AG04450 (cell line): ENCODE measurements at regions not wholly inside any gene's neighbourhood (a gene's known extent, or its start where the extent isn't known, plus 50 kb on each side); places are given as distances from the start of the nearest gene placed in this dataset.
"Not testable (repeated sequence)": the region's sequence is repeated elsewhere in the genome, so short reads cannot be mapped to it uniquely, and the experiment has no call there.

Experiments
- CTCF ChIA-PET: fragments of 300-600, 350-600 bp; formaldehyde crosslinking; extraction: SDS; loops from one replicate; lab custom pipeline; 2022; ENCODE audit warnings: antibody characterized with exemption, inconsistent platforms; lab: Charles Lee
- POLR2A ChIA-PET: fragments of 350-600 bp; formaldehyde crosslinking; extraction: SDS; loops from one replicate; lab custom pipeline; 2021; ENCODE audit warnings: antibody characterized with exemption, inconsistent platforms; lab: Yijun Ruan, JAX
- DNase-seq: peaks from one replicate; pipeline ENCODE4 v3.0.0-alpha.2; 2011; ENCODE audit warnings: low read depth, low spot score
- H3K27ac ChIP-seq: one replicate; pipeline ENCODE4 v1.5.1; 2012; ENCODE audit warnings: low read depth, low read length, control low read depth
- H3K27me3 ChIP-seq: one replicate; pipeline ENCODE4 v1.6.0; 2012; ENCODE audit warnings: low read length; ENCODE audit not compliant: control insufficient read depth, insufficient read depth
- H3K4me3 ChIP-seq: 2 replicates; pipeline ENCODE4 v1.5.1; 2011; ENCODE audit warnings: mild to moderate bottlenecking, low read depth, low read length, control low read depth
- H3K9me3 ChIP-seq: 2 replicates; pipeline ENCODE4 v1.5.1; 2012; ENCODE audit warnings: low read length; ENCODE audit not compliant: control insufficient read depth, insufficient read depth
- CTCF ChIP-seq: IDR thresholded peaks from 2 replicates; pipeline ENCODE4 v1.5.1; 2011; ENCODE audit warnings: low read depth, low read length, control low read depth, inconsistent platforms

GRCh38 chr6:82553863-82554531, 190.4 kb downstream of the TPBG start:
- ChIA-PET POLR2A (no interaction called here), CTCF (no interaction called here)
- no peaks in the 10 kb centered on the region for H3K9me3 ChIP-seq
- no peak for DNase-seq
- no peak overlapping the region for H3K27ac ChIP-seq
- H3K27me3 ChIP-seq, result no peaks in the 10 kb centered on the region
- no peak overlapping the region for H3K4me3 ChIP-seq
- no peak for TF ChIP-seq CTCF

GRCh38 chr6:82554666-82555065, 191.0 kb downstream of the TPBG start:
- no peak overlapping the region for H3K4me3 ChIP-seq
- CTCF ChIA-PET, result no interaction called here
- DNase-seq, result no peak
- H3K9me3 ChIP-seq, result no peaks in the 10 kb centered on the region
- no peaks in the 10 kb centered on the region for H3K27me3 ChIP-seq
- TF ChIP-seq CTCF, result no peak
- H3K27ac ChIP-seq, result no peak overlapping the region
- POLR2A ChIA-PET, result no interaction called here

GRCh38 chr6:82555801-82556200, 192.2 kb downstream of the TPBG start:
- no peak overlapping the region for H3K4me3 ChIP-seq
- CTCF ChIA-PET, result no interaction called here
- H3K9me3 ChIP-seq, result no peaks in the 10 kb centered on the region
- POLR2A ChIA-PET, result no interaction called here
- DNase-seq, result no peak
- no peaks in the 10 kb centered on the region for H3K27me3 ChIP-seq
- no peak for TF ChIP-seq CTCF
- no peak overlapping the region for H3K27ac ChIP-seq

GRCh38 chr6:82558531-82558930, 194.9 kb downstream of the TPBG start:
- CTCF ChIA-PET, H3K4me3 ChIP-seq, H3K27me3 ChIP-seq, H3K9me3 ChIP-seq, POLR2A ChIA-PET, DNase-seq, H3K27ac ChIP-seq: not testable (repeated sequence)

GRCh38 chr6:82567621-82568020, 204.0 kb downstream of the TPBG start:
- no peak for TF ChIP-seq CTCF
- POLR2A ChIA-PET, result no interaction called here
- H3K27me3 ChIP-seq, result no peaks in the 10 kb centered on the region
- CTCF ChIA-PET, result interaction anchor here (0.6 to 1.4 kb wide), 2 partner anchors 297 to 490 kb away, joined by 3 read pairs; no protein-coding TSS in a partner anchor
- H3K9me3 ChIP-seq, result no peaks in the 10 kb centered on the region
- no peak overlapping the region for H3K27ac ChIP-seq
- H3K4me3 ChIP-seq, result no peak overlapping the region
- DNase-seq, result no peak
